ENCODE measurements at regions not wholly inside any gene's neighbourhood (a gene's known extent, or its start where the extent isn't known, plus 50 kb on each side); places are given as distances from the start of the nearest gene placed in this dataset.

GRCh38 chr15:87461631-87462030 is 794.9 kb downstream of the NTRK3 start:
- DNase-seq (ENCODE audit: low read depth): no peak
- H3K4me3 ChIP-seq (ENCODE audit: low read depth, low read length): no peak overlapping the region
- TF ChIP-seq, protein P1, sequence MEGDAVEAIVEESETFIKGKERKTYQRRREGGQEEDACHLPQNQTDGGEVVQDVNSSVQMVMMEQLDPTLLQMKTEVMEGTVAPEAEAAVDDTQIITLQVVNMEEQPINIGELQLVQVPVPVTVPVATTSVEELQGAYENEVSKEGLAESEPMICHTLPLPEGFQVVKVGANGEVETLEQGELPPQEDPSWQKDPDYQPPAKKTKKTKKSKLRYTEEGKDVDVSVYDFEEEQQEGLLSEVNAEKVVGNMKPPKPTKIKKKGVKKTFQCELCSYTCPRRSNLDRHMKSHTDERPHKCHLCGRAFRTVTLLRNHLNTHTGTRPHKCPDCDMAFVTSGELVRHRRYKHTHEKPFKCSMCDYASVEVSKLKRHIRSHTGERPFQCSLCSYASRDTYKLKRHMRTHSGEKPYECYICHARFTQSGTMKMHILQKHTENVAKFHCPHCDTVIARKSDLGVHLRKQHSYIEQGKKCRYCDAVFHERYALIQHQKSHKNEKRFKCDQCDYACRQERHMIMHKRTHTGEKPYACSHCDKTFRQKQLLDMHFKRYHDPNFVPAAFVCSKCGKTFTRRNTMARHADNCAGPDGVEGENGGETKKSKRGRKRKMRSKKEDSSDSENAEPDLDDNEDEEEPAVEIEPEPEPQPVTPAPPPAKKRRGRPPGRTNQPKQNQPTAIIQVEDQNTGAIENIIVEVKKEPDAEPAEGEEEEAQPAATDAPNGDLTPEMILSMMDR (conservative IDR thresholded peaks at IDR 0.05; ENCODE audit: low read depth, low read length): no peak

DNA sequence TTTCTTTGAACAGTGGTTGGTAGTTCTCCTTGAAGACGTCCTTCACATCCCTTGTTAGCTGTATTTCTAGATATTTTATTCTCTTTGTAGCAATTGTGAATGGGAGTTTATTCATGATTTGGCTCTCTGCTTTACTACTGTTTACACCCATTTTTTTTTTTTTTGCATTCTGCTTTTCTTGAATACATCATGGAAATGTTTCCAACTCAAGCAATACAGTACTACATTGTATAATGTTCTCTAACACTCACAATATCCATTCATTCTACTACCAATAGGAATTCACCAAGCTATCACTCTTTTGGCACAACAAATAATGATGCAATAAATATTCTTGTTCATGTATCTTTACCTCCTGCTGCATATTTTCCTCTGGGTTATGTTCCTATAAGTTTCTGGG is 801.7 kb downstream of the NTRK3 start:
- TF ChIP-seq, protein P1 (conservative IDR thresholded peaks at IDR 0.05; ENCODE audit: low read depth, low read length): no peak
- no peak for DNase-seq (ENCODE audit: low read depth)

DNA sequence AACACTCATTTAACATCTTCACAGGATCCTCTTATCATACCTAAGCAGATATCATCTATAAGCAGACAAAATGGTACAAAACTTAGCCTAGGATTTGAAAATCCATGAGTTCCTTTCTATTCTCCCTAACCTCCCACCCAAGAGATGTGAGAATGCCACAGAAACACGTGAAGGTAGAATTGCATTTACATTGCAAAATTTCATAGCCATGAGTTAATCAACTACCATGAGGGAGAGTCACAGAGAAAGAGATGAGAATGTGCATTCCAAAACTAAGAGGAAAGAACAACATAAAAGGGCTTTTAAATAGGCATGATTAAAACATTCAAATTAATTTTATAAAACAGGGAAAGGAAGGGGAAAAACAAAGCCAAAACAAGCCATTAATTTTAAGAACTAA is 806.2 kb downstream of the NTRK3 start:
- no peak overlapping the region for H3K4me3 ChIP-seq (ENCODE audit: low read depth, low read length)
- DNase-seq (ENCODE audit: low read depth): peak; percentile 16
- TF ChIP-seq, protein P1 (conservative IDR thresholded peaks at IDR 0.05; ENCODE audit: low read depth, low read length): no peak

More for the DNA sequence above, 801.7 kb downstream of the NTRK3 start:
- H3K4me3 ChIP-seq (ENCODE audit: low read depth, low read length): no peak overlapping the region

DNA sequence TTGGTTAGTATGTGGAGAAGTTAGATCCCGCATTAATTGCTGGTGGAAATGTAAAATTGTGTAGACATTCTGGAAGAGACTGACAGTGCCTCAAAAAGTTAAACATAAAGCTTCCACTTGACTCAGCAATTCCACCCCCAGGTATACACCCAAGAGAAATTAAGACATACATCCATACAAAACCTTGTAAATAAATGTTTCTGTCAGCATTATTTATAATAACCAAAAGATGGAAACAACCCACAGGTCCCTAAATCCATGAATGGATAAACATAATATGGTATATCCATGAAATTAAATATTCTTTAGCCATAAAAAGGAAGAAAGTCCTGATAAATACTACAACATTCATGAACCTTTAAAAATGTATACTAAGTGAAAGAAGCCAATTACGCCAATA is 817.4 kb downstream of the NTRK3 start:
- DNase-seq (ENCODE audit: low read depth): no peak
- TF ChIP-seq, protein P1 (conservative IDR thresholded peaks at IDR 0.05; ENCODE audit: low read depth, low read length): no peak
- H3K4me3 ChIP-seq (ENCODE audit: low read depth, low read length): no peak overlapping the region

- TF ChIP-seq, protein P1 (conservative IDR thresholded peaks at IDR 0.05; ENCODE audit: low read depth, low read length): no peak
- H3K4me3 ChIP-seq (ENCODE audit: low read depth, low read length): no peak overlapping the region
- no peak for DNase-seq (ENCODE audit: low read depth)
These were observed 822.7 kb downstream of the NTRK3 start for GRCh38 chr15:87433871-87434270.

DNA sequence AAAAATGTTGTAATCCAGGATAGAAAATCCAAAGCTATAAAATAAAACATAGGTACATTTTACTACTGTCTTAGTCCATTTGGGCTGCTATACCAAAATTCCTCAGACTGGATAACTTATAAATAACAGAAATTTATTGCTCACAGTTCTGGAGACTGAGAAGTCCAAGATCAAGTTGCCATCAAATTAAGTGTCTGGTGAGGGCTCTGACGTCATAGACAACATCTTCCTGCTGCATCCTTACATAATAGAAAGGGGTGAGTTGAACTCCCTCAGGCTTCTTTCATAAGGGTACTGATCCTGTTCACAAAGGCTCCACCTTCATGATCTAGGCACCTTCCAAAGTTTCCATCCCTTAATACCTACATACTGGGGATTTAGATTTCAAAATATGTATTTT is 826.8 kb downstream of the NTRK3 start:
- no peak for DNase-seq (ENCODE audit: low read depth)
- TF ChIP-seq, protein P1 (conservative IDR thresholded peaks at IDR 0.05; ENCODE audit: low read depth, low read length): no peak
- no peak overlapping the region for H3K4me3 ChIP-seq (ENCODE audit: low read depth, low read length)

DNA sequence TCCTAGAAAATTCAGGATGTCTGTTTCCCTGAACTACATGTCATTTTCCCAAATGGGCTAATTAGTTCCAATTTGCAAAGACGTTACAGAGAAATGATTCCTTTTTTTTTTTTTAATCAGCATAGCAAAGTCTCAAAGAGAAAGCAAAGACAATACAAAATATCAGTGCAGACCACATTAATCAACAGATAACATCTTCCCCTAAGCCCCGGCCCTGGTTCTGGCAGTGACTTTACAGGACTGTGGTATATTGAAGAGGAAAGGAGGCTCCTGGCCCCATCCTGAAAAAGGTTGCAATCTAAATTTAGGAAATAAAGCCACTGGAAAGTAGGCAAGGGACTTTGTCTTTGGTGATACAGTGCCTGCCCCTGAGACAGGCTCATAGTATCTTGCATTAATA is 836.5 kb downstream of the NTRK3 start:
- H3K4me3 ChIP-seq (ENCODE audit: low read depth, low read length): no peak overlapping the region
- no peak for DNase-seq (ENCODE audit: low read depth)
- TF ChIP-seq, protein P1 (conservative IDR thresholded peaks at IDR 0.05; ENCODE audit: low read depth, low read length): no peak
